HuH-7.5 (cell line): ENCODE measurements at regions not wholly inside any gene's neighbourhood (a gene's known extent, or its start where the extent isn't known, plus 50 kb on each side); places are given as distances from the start of the nearest gene placed in this dataset.
"Not testable (repeated sequence)": the region's sequence is repeated elsewhere in the genome, so short reads cannot be mapped to it uniquely, and the experiment has no call there.

Experiments used
- DNase-seq: peaks from one replicate; pipeline ENCODE4 v3.0.0; 2011; ENCODE audit warnings: low spot score

DNA sequence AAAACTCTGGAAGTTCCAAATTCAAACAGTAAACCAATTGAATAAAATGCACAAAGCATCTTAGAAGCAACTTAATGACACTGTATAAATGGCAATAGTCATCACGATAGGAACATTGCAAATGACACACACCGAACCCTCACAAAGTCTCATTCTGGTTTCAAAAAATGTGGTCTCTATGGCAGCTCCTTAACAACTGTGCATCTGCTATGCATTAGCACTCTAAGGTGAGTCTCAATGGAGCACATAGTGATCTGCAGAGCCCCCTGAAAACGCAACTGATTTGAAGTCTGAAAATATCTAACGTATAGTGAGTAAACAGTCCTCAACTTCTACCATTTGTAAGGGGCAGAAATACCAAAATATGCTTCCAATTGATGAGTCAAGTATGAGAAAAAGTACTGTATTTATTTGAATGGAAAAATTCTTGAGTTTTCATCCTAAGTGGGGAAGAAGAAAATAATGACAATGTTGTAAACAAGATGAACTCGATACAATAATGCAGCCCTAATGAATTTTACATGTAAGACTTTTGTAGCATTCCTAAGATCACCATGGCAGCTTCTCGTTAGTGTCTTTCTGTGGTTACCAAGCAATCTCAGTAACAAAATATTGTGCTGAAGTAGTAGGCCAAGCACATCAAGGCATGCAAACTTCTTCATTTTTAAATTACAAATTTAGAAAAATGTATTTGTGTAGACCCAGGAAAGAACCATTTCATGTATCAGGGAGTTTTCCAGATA is 517.5 kb upstream of the FAM174A start:
- DNase-seq: no peak

DNA sequence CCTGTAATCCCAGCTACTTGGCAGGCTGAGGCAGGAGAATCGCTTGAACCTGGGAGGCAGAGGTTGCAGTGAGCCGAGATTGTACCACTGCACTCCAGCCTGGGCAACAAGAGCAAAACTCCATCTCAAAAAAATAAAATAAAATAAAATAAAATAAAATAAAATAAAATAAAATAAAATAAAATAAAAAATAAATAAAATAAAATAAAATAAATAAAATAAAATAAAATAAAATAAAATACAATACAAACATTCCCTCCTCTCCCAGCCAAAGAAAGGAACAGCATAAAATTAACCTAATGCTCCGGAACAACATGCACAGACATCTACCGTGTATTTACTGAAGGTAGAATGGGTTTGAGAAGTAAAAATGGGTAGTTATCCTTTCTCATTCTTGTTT is 521.9 kb upstream of the FAM174A start:
- DNase-seq: not testable (repeated sequence)

GRCh38 chr5:100011160-100011559 is 524.0 kb upstream of the FAM174A start:
- not testable (repeated sequence) for DNase-seq

- no peak for DNase-seq
Measured at GRCh38 chr5:100004969-100005368, 530.2 kb upstream of the FAM174A start.

- DNase-seq: no peak
Measured at GRCh38 chr5:99998319-99998718, 536.9 kb upstream of the FAM174A start.

GRCh38 chr5:99995407-99995806 is 539.8 kb upstream of the FAM174A start:
- no peak for DNase-seq

DNA sequence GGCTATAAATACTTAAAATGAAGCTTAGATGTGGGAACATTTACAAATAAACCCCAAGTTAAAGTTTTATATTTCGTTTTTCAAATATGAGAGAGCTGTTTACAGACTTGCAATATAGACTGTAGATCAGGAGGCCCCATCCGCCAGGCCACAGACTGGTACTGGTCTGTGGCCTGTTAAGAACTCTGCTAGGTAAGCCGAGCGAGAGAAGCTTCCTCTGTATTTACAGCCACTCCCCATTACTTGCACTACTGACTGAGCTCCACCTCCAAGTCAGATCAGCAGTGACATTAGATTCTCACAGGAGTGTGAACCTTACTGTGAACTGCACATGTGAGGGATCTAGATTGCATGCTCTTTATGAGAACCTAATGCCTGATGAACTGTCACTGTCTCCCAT is 561.4 kb upstream of the FAM174A start:
- no peak for DNase-seq

DNA sequence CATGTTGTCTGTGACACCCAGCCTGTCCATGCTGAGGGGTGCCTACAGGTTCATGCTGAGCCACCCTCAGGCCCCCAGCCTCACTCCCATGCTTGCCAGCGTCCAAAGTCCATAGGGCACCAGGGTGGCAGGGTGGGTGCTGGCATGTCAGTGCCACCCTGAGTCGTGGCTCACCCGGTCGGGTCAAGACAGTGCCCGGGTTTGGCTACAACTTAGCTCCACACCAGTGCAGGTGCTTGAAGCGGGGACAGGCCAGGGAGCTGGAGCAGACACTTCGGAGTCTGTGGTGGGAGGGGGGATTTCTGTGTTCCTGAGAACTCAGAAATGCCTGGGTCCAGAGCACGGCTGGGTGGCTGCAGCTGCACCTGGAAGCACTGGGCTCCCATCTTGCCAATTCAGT is 579.2 kb upstream of the FAM174A start:
- DNase-seq: no peak

DNA sequence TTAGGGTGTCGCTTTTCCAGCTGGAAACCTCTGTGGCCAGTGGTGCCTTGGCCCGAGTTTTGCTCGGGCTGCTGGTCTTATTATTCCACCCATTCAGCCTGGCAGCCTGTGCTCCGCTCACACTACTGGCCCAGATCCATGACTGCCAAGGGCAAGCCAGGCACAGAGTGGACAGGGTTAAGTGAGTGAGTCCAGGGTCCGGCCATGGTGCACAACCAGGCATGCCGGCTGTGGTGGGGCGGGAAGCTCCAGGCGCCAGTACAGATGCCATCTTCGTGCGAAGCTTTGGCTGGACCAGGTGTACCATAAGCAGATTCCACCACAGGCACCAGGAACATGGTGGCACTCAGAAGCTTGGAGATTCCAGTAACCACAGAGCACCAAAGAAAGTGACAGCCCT is 580.2 kb upstream of the FAM174A start:
- no peak for DNase-seq

GRCh38 chr5:99949969-99950524 is 585.1 kb upstream of the FAM174A start:
- no peak for DNase-seq

GRCh38 chr5:99949361-99949760 is 585.8 kb upstream of the FAM174A start:
- DNase-seq: no peak

DNA sequence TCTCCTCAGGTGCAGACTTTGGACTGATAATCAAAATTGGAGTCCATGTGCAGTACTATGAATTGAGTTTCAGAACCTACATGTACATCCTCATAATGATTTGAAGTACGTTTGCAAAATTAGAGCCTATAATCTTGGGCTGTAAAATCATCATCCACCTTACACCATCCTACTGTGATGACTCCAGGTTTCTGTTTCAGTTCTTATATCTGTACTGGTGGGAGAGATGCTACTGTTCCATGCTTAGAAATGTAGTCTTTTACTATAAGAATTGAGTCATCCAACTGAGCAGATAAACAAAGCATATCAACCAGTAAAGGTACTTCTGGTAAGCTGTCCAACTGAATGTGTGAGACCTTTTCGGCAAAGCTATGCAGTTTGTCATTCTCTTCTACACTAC is 586.3 kb upstream of the FAM174A start:
- DNase-seq: no peak

DNA sequence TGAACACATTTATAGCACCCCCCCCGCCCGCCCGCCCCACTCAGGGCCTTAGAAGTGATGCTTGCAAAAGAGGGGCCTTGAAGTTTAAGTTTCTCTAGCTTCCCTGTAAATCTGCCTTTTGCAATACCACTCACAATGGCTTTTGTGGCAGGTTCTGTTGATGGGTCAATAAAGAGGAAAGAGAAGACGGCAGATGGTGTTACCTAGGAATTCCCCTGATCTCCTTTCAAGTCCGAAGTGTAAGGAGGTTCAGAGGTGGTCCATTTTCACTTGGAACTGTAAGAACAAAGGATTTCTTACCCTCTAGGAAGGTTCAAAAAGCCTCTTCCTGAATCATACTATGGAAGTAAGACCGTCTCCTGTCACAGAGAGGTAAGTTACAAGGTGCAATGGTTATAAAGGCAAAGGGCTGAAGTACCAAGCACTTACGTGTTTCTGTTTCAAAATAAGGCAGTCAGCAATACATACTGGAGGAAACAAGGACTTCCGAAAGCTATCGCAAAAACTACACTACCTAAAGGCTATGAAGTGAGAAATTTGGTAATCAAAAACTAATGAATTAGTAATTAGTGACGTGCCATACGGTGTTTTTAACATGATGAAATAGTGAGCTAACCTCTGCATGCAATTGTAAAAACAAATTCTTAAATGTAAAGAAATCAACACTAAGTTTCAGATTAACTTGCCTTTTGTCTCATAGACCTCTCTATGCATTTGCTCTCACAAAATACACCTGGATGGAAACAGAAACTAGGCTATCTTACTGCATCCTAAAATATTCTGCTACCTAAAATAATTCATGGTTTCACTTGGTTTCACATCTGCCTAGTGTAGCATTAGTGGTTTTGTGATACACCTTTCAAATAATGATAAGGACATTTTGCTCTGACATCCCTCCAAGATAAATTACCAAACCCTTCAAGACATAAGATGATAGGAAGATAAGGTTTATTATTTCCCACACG is 589.4 kb upstream of the FAM174A start:
- no peak for DNase-seq

DNA sequence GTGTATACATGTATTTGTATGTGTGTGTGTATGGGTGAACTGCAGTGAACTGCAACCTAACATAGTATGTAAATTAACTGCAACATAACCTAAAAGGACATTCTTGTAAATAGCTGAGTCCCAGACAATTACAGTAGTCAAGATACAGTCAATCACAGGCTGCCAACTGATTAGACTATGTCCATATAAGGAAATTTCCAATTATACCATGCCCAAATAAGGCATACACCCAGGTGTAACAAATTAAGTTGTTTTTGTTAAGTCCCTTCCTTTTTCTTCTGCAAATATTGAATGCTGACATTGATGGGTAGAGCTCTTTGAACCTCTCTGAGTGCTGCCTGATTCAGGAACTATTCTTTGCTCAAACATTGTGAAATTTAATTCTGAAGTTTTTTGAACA is 594.6 kb upstream of the FAM174A start:
- DNase-seq: no peak

DNA sequence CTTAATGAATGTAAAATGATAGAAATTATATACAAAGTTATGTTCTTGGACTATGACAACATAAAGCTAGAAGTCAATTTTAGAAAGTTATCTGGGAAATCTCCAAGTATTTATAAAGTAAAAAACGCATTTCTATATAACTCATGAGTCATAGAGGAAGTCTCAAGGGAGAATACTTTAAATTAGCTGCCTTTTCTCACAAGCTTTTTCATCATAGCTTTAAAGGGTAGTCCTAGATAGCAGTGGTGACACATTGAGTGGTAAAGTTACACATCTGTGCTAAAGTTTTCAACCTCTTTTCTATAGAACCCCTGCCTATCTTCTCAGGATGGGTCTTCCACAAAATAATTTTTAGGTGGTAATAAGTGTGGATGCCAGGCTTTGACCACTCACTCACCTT is 598.3 kb upstream of the FAM174A start:
- DNase-seq: no peak

- no peak for DNase-seq
Measured at GRCh38 chr5:99929806-99930135, 605.4 kb upstream of the FAM174A start.

DNA sequence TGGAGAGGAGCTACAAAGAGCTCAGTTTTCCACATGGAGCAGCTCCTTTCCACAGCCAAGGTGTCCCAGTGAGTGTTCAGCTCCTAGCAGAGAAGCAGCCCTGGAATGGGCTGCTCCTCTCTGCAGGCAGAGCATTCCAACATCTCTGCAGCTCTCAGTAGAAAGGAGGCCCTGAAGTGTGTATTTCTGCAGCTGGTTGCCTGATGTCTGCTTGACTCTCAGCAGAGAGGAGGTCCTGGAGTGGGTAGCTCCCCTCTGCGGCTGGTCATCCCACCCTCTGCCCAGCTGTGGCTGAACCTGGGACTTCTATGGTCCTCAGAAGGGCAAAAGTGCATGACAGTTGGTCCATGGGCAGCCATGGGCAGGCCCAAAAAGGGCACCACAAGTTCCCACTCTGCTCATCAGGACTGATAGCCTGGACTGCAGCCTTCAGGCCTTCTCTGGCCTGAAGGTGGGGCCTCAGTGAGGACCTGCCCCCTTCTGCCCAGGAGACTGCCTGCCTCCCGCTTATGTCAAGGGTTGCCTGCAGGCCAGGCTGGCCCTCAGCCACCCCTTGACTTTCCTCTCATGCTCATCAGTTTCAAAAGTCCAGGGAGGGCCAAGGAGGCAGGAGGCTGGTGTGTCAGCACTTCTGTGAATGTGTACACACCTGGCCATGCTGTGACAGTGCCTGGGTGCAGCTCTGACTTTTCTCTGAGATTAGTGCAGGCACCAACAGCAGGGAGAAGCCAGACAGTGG is 605.9 kb upstream of the FAM174A start:
- DNase-seq: no peak

GRCh38 chr5:99928490-99928889 is 606.7 kb upstream of the FAM174A start:
- no peak for DNase-seq

- no peak for DNase-seq
Measured at GRCh38 chr5:99926463-99926862, 608.7 kb upstream of the FAM174A start.

GRCh38 chr5:99922386-99922785 is 612.8 kb upstream of the FAM174A start:
- DNase-seq: no peak

GRCh38 chr5:99911971-99912370 is 623.2 kb upstream of the FAM174A start:
- DNase-seq: no peak

- no peak for DNase-seq
Measured at GRCh38 chr5:99906776-99907175, 628.4 kb upstream of the FAM174A start.
